Sigmoid colon (tissue), 6 donors: ENCODE measurements at regions not wholly inside any gene's neighbourhood (a gene's known extent, or its start where the extent isn't known, plus 50 kb on each side); places are given as distances from the start of the nearest gene placed in this dataset.

Source experiments
- DNase-seq: peaks from one replicate; pipeline ENCODE4 v3.0.0-alpha.2; 2019
- H3K27ac ChIP-seq, 4 donors: fragments of 200-600 bp; sonication (generic); one replicate each; pipeline ENCODE4 v1.5.1; 2016 to 2019; ENCODE audit warnings: mild to moderate bottlenecking in 1 of 4
- H3K27me3 ChIP-seq, 3 donors: fragments of 200-600 bp; sonication (generic); one replicate each; pipeline ENCODE4 v1.5.1; 2019; ENCODE audit warnings: mild to moderate bottlenecking in 1 of 3
- H3K36me3 ChIP-seq, 4 donors: fragments of 200-600 bp; sonication (generic); one replicate each; pipeline ENCODE4 v1.5.1; 2016 to 2019
- H3K4me1 ChIP-seq, 4 donors: fragments of 200-600 bp; sonication (generic); one replicate each; pipeline ENCODE4 v1.5.1; 2017 to 2019
- H3K4me3 ChIP-seq, 4 donors: fragments of 200-600 bp; sonication (generic); one replicate each; pipeline ENCODE4 v1.5.1; 2017 to 2019; ENCODE audit warnings: mild to moderate bottlenecking in 2 of 4, moderate library complexity in 1 of 4
- H3K9me3 ChIP-seq, 4 donors: fragments of 200-600 bp in 3 of 4; sonication (generic) in 3 of 4; one replicate each; pipeline versions ENCODE4 v1.5.1 to v1.6.1; 2013 to 2019
- CTCF ChIP-seq, 4 experiments: fragments of 450-650 bp in 3 of 4; fragments of 200-600 bp in 1 of 4; IDR thresholded peaks; one replicate each; pipeline ENCODE4 v1.5.1; 2016 to 2019; ENCODE audit warnings: antibody characterized with exemption in 4 of 4, mild to moderate bottlenecking in 3 of 4, moderate library complexity in 2 of 4
- EP300 ChIP-seq, 4 donors: sonication (generic); formaldehyde crosslinking; IDR thresholded peaks; one replicate each; pipeline ENCODE4 v1.6.1; 2017; ENCODE audit warnings: antibody characterized with exemption in 4 of 4
- POLR2A ChIP-seq, 2 donors: fragments of 450-650 bp; IDR thresholded peaks; one replicate each; pipeline ENCODE4 v1.6.1; 2016; ENCODE audit warnings: antibody characterized with exemption in 2 of 2, mild to moderate bottlenecking in 2 of 2, moderate library complexity in 2 of 2
- POLR2AphosphoS5 ChIP-seq, 4 donors: sonication (generic); formaldehyde crosslinking; IDR thresholded peaks; one replicate each; pipeline ENCODE4 v1.6.1; 2017; ENCODE audit warnings: antibody characterized with exemption in 4 of 4
- WGBS, 2 donors: extraction: QIAGEN DNeasy Blood & Tissue Kit; methylation state at CpG; one replicate each; pipeline ENCODE4 v1.1.7; 2013; 5-methylcytosine and 5-hydroxymethylcytosine counted together
- intact Hi-C: fragments of 100-400 bp; cut with DNase I; formaldehyde crosslinking; loops from one replicate; pipeline ENCODE4 v1.15.1; 2023
- donor health status: healthy with polysubstance abuse.
- donor health status: healthy.

GRCh38 chr7:46772776-46773175, 809.1 kb downstream of the TNS3 start:
- peaks cover 0 to 38% (median 21%) of the 10 kb centered on the region in 4 donors for H3K4me1 ChIP-seq
- no peak overlapping the region for H3K4me3 ChIP-seq
- peak overlapping the region in 3 of 4 donors; percentile 38 to 71 (median 49) for H3K27ac ChIP-seq
- no peak for DNase-seq
- TF ChIP-seq CTCF (IDR thresholded peaks at IDR 0.05) = no peak
- peak in 1 of 4 donors; percentile 20 for TF ChIP-seq POLR2AphosphoS5 (IDR thresholded peaks at IDR 0.05)
- TF ChIP-seq POLR2A (IDR thresholded peaks at IDR 0.05) = no peak
- peak in 1 of 4 donors; percentile 5 for TF ChIP-seq EP300 (IDR thresholded peaks at IDR 0.05)
- 82 to 83% methylated on average over 1 of the region's 1 CpG for WGBS, 2 donors
- intact Hi-C loops = no loop called here
- H3K9me3 ChIP-seq = peaks cover 0 to 7% (median 3%) of the 10 kb centered on the region in 4 donors
- H3K27me3 ChIP-seq = no peaks in the 10 kb centered on the region
- no peaks in the 10 kb centered on the region for H3K36me3 ChIP-seq

GRCh38 chr7:46767071-46767470, 814.8 kb downstream of the TNS3 start:
- DNase-seq = no peak
- no peaks in the 10 kb centered on the region for H3K27me3 ChIP-seq
- WGBS, 2 donors = 79 to 82% methylated on average over 1 of the region's 1 CpG
- peaks cover 0 to 7% (median 3%) of the 10 kb centered on the region in 4 donors for H3K9me3 ChIP-seq
- no peak overlapping the region for H3K4me3 ChIP-seq
- TF ChIP-seq POLR2A (IDR thresholded peaks at IDR 0.05) = no peak
- TF ChIP-seq POLR2AphosphoS5 (IDR thresholded peaks at IDR 0.05) = no peak
- no peak for TF ChIP-seq EP300 (IDR thresholded peaks at IDR 0.05)
- TF ChIP-seq CTCF (IDR thresholded peaks at IDR 0.05) = no peak
- H3K27ac ChIP-seq = no peak overlapping the region
- intact Hi-C loops = no loop called here
- no peaks in the 10 kb centered on the region for H3K36me3 ChIP-seq
- peaks cover 0 to 15% (median 11%) of the 10 kb centered on the region in 4 donors for H3K4me1 ChIP-seq

- peak; percentile 72 for DNase-seq
- Histone ChIP-seq H3K4me3 (no peak overlapping the region), H3K9me3 (peaks cover 0 to 7% (median 3%) of the 10 kb centered on the region in 4 donors), H3K27me3 (no peaks in the 10 kb centered on the region), H3K27ac (peak overlapping the region in 2 of 4 donors; percentile 15 to 74), H3K36me3 (no peaks in the 10 kb centered on the region), H3K4me1 (peaks cover 0 to 15% (median 10%) of the 10 kb centered on the region in 4 donors)
- 81 to 91% methylated on average over 3 of the region's 3 CpGs for WGBS, 2 donors
- intact Hi-C loops = no loop called here
- TF ChIP-seq CTCF (IDR thresholded peaks at IDR 0.05) = no peak
- TF ChIP-seq POLR2AphosphoS5 (IDR thresholded peaks at IDR 0.05) = peak in 1 of 4 donors; percentile 30
Observed at GRCh38 chr7:46764100-46764936, 817.6 kb downstream of the TNS3 start.

GRCh38 chr7:46763344-46763743, 818.6 kb downstream of the TNS3 start:
- Histone ChIP-seq H3K4me1 (peaks cover 0 to 15% (median 10%) of the 10 kb centered on the region in 4 donors), H3K27ac (peak overlapping the region in 1 of 4 donors; percentile 74), H3K36me3 (no peaks in the 10 kb centered on the region), H3K27me3 (no peaks in the 10 kb centered on the region), H3K9me3 (no peaks in the 10 kb centered on the region), H3K4me3 (no peak overlapping the region)
- intact Hi-C loops = no loop called here
- DNase-seq = no peak
- 61 to 73% methylated on average over 3 of the region's 3 CpGs for WGBS, 2 donors
- no peak for TF ChIP-seq POLR2AphosphoS5 (IDR thresholded peaks at IDR 0.05)
- no peak for TF ChIP-seq EP300 (IDR thresholded peaks at IDR 0.05)
- no peak for TF ChIP-seq POLR2A (IDR thresholded peaks at IDR 0.05)
- no peak for TF ChIP-seq CTCF (IDR thresholded peaks at IDR 0.05)
